HepG2 (cell line): ENCODE measurements at regions not wholly inside any gene's neighbourhood (a gene's known extent, or its start where the extent isn't known, plus 50 kb on each side); places are given as distances from the start of the nearest gene placed in this dataset.

ENCODE experiments used
- ATAC-seq: fragments of 200-7000 bp; cut with Tn5 transposase; 3 replicates; pipeline ENCODE4 v1.9.1; 2020; ENCODE audit warnings: mild to moderate bottlenecking, moderate library complexity
- BruUV-seq: library from RNA; stranded (reverse); fragments of 400-500 nt; replicated peaks from 2 replicates; lab custom pipeline; 2021; lab: Mats Ljungman, UMichigan
- CTCF ChIA-PET: fragments of 300-600 bp; formaldehyde crosslinking; extraction: SDS; loops from one replicate; lab custom pipeline; 2021; ENCODE audit warnings: low total read pairs, inconsistent platforms, low intra/inter-chr PET ratio; lab: Yijun Ruan, JAX
- POLR2A ChIA-PET: fragments of 350-600 bp; sonication (Branson Sonifier 250); formaldehyde crosslinking; loops from one replicate; lab custom pipeline; 2020; ENCODE audit warnings: antibody characterized with exemption, inconsistent platforms; lab: Yijun Ruan, JAX
- DNase-seq: peaks from one replicate; pipeline ENCODE4 v3.0.0-alpha.2; 2015; ENCODE audit warnings: low spot score
- FAIRE-seq: peaks from 3 replicates; lab custom pipeline; 2011; peaks lifted over from hg19 to GRCh38; lab: Jason Lieb, UNC
- H2AFZ ChIP-seq: one replicate; pipeline ENCODE4 v1.6.1; 2011; ENCODE audit warnings: low read length, inconsistent platforms
- H3K27ac ChIP-seq: fragments of 300-600 bp; 3 replicates; pipeline ENCODE4 v1.8.0; 2011; ENCODE audit warnings: mixed run types, mild to moderate bottlenecking, mixed read lengths, low read length, inconsistent platforms; ENCODE audit not compliant: insufficient read depth; ENCODE audit errors: extremely low read length
- H3K27me3 ChIP-seq, 2 experiments: fragments of 200-600 bp in 1 of 2; 2 replicates in 1 of 2; 3 replicates in 1 of 2; pipeline versions ENCODE4 v1.6.0 to v1.8.0; 2011; ENCODE audit warnings: low read length in 2 of 2, mild to moderate bottlenecking in 2 of 2, moderate library complexity in 2 of 2, inconsistent platforms in 1 of 2; ENCODE audit not compliant: insufficient read depth in 2 of 2, control insufficient read depth in 1 of 2
- H3K36me3 ChIP-seq, 2 experiments: fragments of 200-600 bp in 1 of 2; replicated peaks in 1 of 2; 2 replicates in 1 of 2; 3 replicates in 1 of 2; pipeline versions ENCODE4 v1.5.1 to v1.8.0; 2011; ENCODE audit warnings: low read length in 2 of 2, inconsistent platforms in 1 of 2; ENCODE audit not compliant: insufficient read depth in 2 of 2, control insufficient read depth in 1 of 2
- H3K4me1 ChIP-seq: 2 replicates; pipeline ENCODE4 v1.5.1; 2012; ENCODE audit warnings: low read length, inconsistent platforms; ENCODE audit not compliant: insufficient read depth
- H3K4me2 ChIP-seq: 2 replicates; pipeline ENCODE4 v1.6.0; 2011; ENCODE audit warnings: low read depth, low read length, inconsistent platforms
- H3K4me3 ChIP-seq, 3 experiments: fragments of 200-600 bp in 1 of 3; sonication (generic), shearing (Covaris generic) in 1 of 3; replicated peaks in 1 of 3; 2 replicates each; pipeline ENCODE4 v1.5.1; 2011 to 2016; ENCODE audit warnings: low read length in 3 of 3, inconsistent platforms in 2 of 3, low read depth in 2 of 3, mild to moderate bottlenecking in 2 of 3, control low read depth in 1 of 3, mixed read lengths in 1 of 3; ENCODE audit not compliant: insufficient read depth in 1 of 3
- H3K79me2 ChIP-seq: one replicate; pipeline ENCODE4 v1.6.1; 2011; ENCODE audit warnings: low read length, inconsistent platforms; ENCODE audit not compliant: insufficient read depth
- H3K9ac ChIP-seq: 2 replicates; pipeline ENCODE4 v1.6.0; 2011; ENCODE audit warnings: mild to moderate bottlenecking, low read depth, low read length, inconsistent platforms; ENCODE audit not compliant: insufficient read depth
- H3K9me3 ChIP-seq: 2 replicates; pipeline ENCODE4 v1.5.1; 2012; ENCODE audit warnings: mild to moderate bottlenecking, low read length
- H4K20me1 ChIP-seq: 2 replicates; pipeline ENCODE4 v1.6.0; 2011; ENCODE audit warnings: inconsistent platforms, mild to moderate bottlenecking, low read length, moderate library complexity; ENCODE audit not compliant: insufficient read depth
- FLYWCH1 ChIP-seq: sonication (generic); formaldehyde crosslinking; IDR thresholded peaks from 2 replicates; pipeline ENCODE4 v1.8.1; 2023; ENCODE audit warnings: mild to moderate bottlenecking, missing genetic modification reagents
- HNRNPUL1 ChIP-seq: fragments of 200-400 bp; formaldehyde crosslinking; IDR thresholded peaks from 2 replicates; pipeline ENCODE4 v1.6.1; 2017; ENCODE audit warnings: low read depth, mild to moderate bottlenecking, low read length, moderate library complexity
- KAT2B ChIP-seq: fragments of 150-350 bp; IDR thresholded peaks from 2 replicates; pipeline ENCODE4 v1.6.1; 2014; ENCODE audit warnings: low read depth, low read length, borderline replicate concordance
- NFIB ChIP-seq: sonication (generic); formaldehyde crosslinking; IDR thresholded peaks from 2 replicates; pipeline ENCODE4 v1.9.0; 2021; ENCODE audit warnings: missing genetic modification reagents, mild to moderate bottlenecking, borderline replicate concordance
- NR1H2 ChIP-seq: sonication (generic); formaldehyde crosslinking; IDR thresholded peaks from 2 replicates; pipeline ENCODE4 v1.8.1; 2022; ENCODE audit warnings: low read depth, missing genetic modification reagents, borderline replicate concordance
- PAWR ChIP-seq: sonication (generic); formaldehyde crosslinking; IDR thresholded peaks from 2 replicates; pipeline ENCODE4 v1.4.0; 2020; ENCODE audit warnings: missing genetic modification reagents, mild to moderate bottlenecking, borderline replicate concordance
- SRF ChIP-seq: IDR thresholded peaks from 2 replicates; pipeline ENCODE4 v1.6.1; 2011; ENCODE audit warnings: mild to moderate bottlenecking, low read depth, low read length, moderate library complexity
- ZFX ChIP-seq: sonication (generic); formaldehyde crosslinking; IDR thresholded peaks from 2 replicates; pipeline ENCODE4 v1.4.0; 2020; ENCODE audit warnings: mild to moderate bottlenecking, low read depth, missing genetic modification reagents, moderate library complexity
- ZNF598 ChIP-seq: sonication (generic); formaldehyde crosslinking; IDR thresholded peaks from 2 replicates; pipeline ENCODE4 v1.5.1; 2020; ENCODE audit warnings: mild to moderate bottlenecking, missing genetic modification reagents, borderline replicate concordance
- WGBS: methylation state at CpG from one replicate; pipeline ENCODE4 v1.1.6; 2017; ENCODE audit warnings: low lambda C conversion rate; 5-methylcytosine and 5-hydroxymethylcytosine counted together
- in situ Hi-C: cut with HindIII; loops from 2 replicates; pipeline ENCODE4 v1.10.0; 2017; ENCODE audit warnings: low pct_unique_long_range_greater_than_20kb; ENCODE audit not compliant: extremely low pct_ligation_motif_present
- intact Hi-C: fragments of 100-400 bp; cut with micrococcal nuclease; formaldehyde crosslinking; loops from one replicate; pipeline ENCODE4 v1.10.0; 2022; ENCODE audit not compliant: unreplicated experiment
- TF ChIP-seq, protein P1 (sequence below): IDR thresholded peaks from 2 replicates; pipeline ENCODE4 v1.6.1; 2016; ENCODE audit warnings: low read depth
- TF ChIP-seq, protein P2 (sequence below): sonication (generic); formaldehyde crosslinking; IDR thresholded peaks from 2 replicates; pipeline ENCODE4 v1.5.1; 2020; ENCODE audit warnings: mild to moderate bottlenecking, missing genetic modification reagents, moderate library complexity
- TF ChIP-seq, protein P3 (sequence below): sonication (generic); formaldehyde crosslinking; IDR thresholded peaks from 2 replicates; pipeline ENCODE4 v1.9.0; 2022; ENCODE audit warnings: missing genetic modification reagents, mild to moderate bottlenecking, borderline replicate concordance
- TF ChIP-seq, protein P4 (sequence below): sonication (generic); formaldehyde crosslinking; IDR thresholded peaks from 2 replicates; pipeline ENCODE4 v1.8.0; 2022; ENCODE audit warnings: mild to moderate bottlenecking, missing genetic modification reagents, moderate library complexity

DNA sequence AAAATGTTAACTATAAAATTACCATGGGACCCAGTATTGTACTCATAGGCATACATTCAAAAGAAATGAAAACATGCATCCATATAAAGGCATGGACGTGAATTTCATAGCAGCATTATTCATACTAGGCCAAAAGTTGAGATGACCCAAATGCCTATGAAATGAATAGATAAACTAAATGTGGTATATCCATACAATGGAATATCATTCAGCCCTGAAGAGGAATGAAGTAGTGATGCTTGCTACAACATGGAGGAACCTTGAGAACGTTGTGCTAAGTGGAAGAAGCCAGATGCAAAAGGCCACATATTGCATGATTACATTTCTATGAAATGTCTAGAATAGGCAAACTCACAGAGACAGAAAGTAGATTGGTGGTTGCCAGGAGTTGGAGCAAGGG is 127.1 kb upstream of the IPO9 start:
- intact Hi-C loops, result no loop called here
- Histone ChIP-seq H3K27ac (no peak overlapping the region), H3K4me2 (no peak overlapping the region), H2AFZ (no peak overlapping the region), H3K9ac (no peak overlapping the region), H3K36me3 (no peaks in the 10 kb centered on the region), H4K20me1 (no peaks in the 10 kb centered on the region; the same call in 1 of the 2 replicates), H3K27me3 (peaks cover 6 to 14% of the 10 kb centered on the region in 2 experiments; a peak in 2 of 5 replicates), H3K4me1 (peaks cover 4% of the 10 kb centered on the region; the same call in 1 of the 2 replicates), H3K79me2 (no peaks in the 10 kb centered on the region), H3K9me3 (no peaks in the 10 kb centered on the region), H3K4me3 (no peak overlapping the region)
- ChIA-PET CTCF (no interaction called here), POLR2A (no interaction called here)
- no TSS peak for BruUV-seq
- DNase-seq (no peak), ATAC-seq (no peak), FAIRE-seq (no peak)
- in situ Hi-C loops, result no loop called here
- WGBS, result 0% methylated on average over 2 of the region's 2 CpGs
- TF ChIP-seq, protein P1, sequence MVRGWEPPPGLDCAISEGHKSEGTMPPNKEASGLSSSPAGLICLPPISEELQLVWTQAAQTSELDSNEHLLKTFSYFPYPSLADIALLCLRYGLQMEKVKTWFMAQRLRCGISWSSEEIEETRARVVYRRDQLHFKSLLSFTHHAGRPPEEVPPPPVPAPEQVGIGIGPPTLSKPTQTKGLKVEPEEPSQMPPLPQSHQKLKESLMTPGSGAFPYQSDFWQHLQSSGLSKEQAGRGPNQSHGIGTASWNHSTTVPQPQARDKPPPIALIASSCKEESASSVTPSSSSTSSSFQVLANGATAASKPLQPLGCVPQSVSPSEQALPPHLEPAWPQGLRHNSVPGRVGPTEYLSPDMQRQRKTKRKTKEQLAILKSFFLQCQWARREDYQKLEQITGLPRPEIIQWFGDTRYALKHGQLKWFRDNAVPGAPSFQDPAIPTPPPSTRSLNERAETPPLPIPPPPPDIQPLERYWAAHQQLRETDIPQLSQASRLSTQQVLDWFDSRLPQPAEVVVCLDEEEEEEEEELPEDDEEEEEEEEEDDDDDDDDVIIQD (CRISPR knock-in tag), result no peak
- TF ChIP-seq FLYWCH1 (CRISPR knock-in tag), result no peak
- no peak for TF ChIP-seq HNRNPUL1
- TF ChIP-seq ZFX, result no peak
- no peak for TF ChIP-seq KAT2B
- TF ChIP-seq, protein P2, sequence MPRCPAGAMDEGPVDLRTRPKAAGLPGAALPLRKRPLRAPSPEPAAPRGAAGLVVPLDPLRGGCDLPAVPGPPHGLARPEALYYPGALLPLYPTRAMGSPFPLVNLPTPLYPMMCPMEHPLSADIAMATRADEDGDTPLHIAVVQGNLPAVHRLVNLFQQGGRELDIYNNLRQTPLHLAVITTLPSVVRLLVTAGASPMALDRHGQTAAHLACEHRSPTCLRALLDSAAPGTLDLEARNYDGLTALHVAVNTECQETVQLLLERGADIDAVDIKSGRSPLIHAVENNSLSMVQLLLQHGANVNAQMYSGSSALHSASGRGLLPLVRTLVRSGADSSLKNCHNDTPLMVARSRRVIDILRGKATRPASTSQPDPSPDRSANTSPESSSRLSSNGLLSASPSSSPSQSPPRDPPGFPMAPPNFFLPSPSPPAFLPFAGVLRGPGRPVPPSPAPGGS (CRISPR knock-in tag), result no peak
- no peak for TF ChIP-seq PAWR (CRISPR knock-in tag)
- no peak for TF ChIP-seq ZNF598 (CRISPR knock-in tag)
- TF ChIP-seq SRF, result no peak
- TF ChIP-seq, protein P3, sequence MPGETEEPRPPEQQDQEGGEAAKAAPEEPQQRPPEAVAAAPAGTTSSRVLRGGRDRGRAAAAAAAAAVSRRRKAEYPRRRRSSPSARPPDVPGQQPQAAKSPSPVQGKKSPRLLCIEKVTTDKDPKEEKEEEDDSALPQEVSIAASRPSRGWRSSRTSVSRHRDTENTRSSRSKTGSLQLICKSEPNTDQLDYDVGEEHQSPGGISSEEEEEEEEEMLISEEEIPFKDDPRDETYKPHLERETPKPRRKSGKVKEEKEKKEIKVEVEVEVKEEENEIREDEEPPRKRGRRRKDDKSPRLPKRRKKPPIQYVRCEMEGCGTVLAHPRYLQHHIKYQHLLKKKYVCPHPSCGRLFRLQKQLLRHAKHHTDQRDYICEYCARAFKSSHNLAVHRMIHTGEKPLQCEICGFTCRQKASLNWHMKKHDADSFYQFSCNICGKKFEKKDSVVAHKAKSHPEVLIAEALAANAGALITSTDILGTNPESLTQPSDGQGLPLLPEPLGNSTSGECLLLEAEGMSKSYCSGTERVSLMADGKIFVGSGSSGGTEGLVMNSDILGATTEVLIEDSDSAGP, result no peak
- TF ChIP-seq NR1H2 (CRISPR knock-in tag), result no peak
- TF ChIP-seq, protein P4, sequence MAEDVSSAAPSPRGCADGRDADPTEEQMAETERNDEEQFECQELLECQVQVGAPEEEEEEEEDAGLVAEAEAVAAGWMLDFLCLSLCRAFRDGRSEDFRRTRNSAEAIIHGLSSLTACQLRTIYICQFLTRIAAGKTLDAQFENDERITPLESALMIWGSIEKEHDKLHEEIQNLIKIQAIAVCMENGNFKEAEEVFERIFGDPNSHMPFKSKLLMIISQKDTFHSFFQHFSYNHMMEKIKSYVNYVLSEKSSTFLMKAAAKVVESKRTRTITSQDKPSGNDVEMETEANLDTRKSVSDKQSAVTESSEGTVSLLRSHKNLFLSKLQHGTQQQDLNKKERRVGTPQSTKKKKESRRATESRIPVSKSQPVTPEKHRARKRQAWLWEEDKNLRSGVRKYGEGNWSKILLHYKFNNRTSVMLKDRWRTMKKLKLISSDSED, result no peak
- no peak for TF ChIP-seq NFIB (CRISPR knock-in tag)
